GM21737 (cell line): ENCODE measurements at regions not wholly inside any gene's neighbourhood (a gene's known extent, or its start where the extent isn't known, plus 50 kb on each side); places are given as distances from the start of the nearest gene placed in this dataset.

Source experiments
- ATAC-seq: cut with Tn5 transposase; IDR thresholded peaks from one replicate; pipeline ENCODE4 v1.9.1; 2021; ENCODE audit warnings: mild to moderate bottlenecking, moderate library complexity; ENCODE audit not compliant: unreplicated experiment

DNA sequence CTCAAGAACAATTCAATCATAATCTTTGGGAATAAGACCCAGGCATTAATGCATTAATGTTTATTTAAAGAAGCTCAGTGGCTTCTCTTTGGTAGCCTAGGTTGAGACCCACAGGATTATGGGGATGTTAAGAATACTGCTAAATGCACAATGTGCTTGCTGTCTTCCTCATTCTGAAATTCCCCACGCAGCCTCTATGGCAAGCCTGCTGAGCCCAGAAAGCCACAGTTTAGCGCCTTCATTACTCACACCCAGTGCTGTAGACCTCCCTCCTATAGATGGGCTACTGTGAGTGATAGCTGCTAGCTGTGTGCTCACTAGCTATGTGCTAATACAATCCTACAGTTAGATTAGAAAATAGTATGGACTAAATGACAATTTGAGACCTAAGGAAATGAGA, 90.6 kb downstream of the TNFSF13B start:
- no peak for ATAC-seq

DNA sequence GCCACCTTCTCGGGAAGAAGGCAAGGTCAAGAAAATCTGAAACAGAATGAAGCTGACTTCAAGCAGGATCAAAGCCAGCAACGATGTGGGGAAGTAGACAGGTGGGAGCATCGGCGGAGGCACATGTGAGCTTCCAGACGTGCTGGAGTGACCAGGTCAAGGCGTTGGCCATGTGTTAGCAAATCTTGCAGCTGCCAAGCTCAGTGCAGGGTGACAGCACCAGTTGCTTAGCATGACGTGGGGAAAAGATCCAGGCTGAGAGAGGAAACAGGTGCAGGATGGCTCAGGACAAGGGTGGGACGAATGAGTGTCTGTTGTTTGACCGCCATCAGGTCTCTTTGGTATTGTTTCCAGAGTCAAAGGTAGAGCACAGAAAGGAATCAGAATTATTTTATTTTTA, 92.3 kb downstream of the TNFSF13B start:
- ATAC-seq: no peak

- ATAC-seq: no peak
Measured at GRCh38 chr13:108363666-108364065, 94.1 kb downstream of the TNFSF13B start.

- ATAC-seq: no peak
Measured at GRCh38 chr13:108365255-108365654, 95.7 kb downstream of the TNFSF13B start.

DNA sequence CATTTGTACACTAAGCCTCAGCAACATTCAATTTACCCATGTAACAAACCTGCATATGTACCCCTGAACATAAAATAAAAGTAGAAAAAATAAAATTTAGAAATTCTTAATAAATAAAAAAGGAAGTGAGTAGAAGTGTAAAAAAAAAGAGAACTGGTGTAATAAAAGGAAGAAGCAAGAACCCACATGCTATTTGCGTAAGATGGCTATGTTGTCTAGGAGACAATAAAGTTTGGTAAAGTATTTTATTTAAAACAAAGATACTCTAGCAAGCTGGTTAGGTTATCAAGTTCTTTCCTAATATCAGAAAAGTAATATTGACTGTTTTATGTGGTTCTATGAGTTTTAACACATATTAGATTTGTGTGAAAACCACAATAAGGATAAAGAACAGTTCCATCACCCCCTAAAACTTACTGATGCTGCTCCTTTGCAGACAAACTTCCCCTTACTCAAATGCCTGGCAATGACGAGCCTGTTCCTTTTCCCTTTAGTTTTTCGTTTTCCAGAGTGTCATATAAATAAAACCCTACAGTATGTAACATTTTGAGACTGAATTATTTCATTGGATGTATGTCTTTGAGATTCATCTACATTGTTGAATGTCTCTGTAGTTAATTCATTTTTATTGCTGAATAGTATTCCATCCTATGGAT, 98.9 kb downstream of the TNFSF13B start:
- ATAC-seq: no peak

DNA sequence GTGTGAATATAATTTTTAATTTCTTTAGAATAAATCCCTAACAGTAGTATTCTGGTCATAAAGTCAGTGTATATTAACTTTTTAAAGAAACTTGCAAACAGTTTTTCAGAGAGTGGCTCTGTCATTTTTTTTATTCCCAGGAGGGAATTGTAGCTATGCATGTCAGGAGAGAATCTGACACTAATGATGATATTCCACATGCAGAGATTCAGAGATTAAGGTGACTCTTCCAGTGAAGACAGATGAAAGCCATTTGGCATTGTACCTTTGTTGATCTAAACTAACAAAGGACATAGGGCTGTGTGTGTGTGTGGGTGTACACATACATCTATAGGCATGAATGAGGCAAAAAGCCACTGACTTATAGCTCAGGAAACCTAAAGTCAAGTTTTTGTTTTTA, 99.9 kb downstream of the TNFSF13B start:
- no peak for ATAC-seq

DNA sequence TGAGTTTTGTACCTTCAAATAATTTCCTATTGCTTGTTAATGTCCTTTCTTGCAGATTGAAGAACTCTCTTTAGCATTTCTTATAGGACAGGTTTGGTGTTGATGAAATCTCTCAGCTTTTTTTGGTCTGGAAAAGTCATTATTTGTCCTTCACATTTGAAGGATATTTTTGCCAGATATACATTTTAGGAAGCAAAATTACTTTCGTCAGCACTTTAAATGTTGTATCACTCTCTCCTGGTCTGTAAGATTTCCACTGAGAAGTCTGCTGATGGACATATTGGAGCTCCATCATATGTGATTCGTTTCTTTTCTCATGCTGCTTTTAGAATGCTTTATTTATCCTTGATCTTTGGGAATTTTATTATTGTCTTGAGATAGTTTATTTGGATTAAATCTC, 105.5 kb downstream of the TNFSF13B start:
- no peak for ATAC-seq

- no peak for ATAC-seq
Measured at GRCh38 chr13:108375772-108376171, 106.3 kb downstream of the TNFSF13B start.

DNA sequence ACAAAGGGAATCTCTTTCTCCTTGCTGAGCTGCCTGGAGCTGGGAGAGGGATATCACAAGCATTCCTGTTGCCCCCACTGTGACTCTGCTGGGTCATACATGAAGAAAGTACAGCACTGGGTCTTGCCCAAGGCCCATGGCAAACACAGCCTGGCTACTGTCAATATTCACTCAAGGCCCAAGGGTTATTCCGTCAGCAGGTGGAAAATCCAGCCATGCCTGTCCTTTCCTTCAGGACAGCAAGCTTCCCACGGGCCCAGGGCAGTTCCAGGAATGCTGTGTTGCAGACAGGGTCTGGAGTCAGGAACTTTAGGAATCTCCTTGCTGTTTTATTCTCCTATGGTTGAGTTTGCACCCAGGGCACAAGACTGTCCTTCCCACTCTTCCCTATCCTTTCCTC, 106.8 kb downstream of the TNFSF13B start:
- no peak for ATAC-seq

GRCh38 chr13:108377646-108378206, 108.2 kb downstream of the TNFSF13B start:
- ATAC-seq: no peak

DNA sequence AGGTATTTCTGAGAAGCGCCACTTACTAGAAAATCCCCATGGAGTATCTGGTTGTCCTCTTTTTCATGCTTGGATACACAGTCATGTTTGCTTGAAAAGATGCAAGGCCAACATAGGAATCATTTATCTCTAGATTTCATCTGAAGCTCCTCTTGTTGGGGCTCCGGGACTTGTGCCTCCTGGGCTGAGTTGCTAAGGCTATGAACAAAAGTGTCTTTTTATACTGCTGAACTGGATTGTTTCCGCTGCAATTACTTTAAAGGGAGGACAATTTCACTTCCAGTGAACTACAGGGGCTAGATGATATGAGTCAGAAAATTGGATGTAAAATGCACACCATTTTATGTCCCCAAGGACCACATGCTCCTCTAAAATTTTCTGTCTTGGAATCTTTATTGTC, 114.1 kb downstream of the TNFSF13B start:
- no peak for ATAC-seq

DNA sequence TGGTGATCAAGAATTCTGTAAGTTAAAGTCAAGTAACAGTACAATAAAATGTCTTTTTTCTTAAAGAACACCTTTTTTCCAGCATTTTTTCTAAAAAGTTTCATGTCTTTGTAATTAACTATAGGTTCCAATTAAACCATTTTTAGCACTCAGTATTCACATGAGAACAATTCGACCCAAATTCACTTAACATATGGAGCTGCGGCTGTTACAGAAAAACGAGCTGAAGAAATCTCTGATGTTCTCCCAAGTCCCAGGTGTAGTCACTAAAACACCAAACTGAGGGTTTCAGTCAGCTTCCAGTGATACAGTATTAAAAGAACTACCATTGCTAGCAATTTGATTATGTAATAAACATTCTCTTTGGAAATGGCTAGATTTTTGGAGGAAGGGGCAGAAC, 117.6 kb downstream of the TNFSF13B start:
- ATAC-seq: no peak

DNA sequence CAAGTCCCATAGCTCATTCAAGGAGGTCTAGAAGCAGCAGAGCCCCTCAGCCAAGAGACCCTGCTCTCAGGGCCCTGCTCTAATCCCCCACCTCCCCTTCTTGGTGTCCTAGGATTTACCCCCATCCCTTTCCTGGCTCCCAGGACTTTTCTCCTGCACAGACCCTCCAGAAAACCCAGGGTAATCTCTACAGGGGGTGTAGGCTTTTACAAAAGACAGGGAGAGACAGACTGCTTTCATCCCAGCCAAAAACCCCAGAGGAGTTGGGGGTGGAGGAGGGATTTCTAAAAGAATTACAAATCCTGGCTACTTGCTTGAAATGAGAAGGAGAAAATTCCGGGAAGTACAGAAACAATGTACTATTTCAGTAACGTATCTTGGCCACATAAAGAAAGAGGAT, 133.3 kb downstream of the TNFSF13B start:
- ATAC-seq: no peak

- peak; percentile 60 for ATAC-seq
Measured at GRCh38 chr13:108407495-108407894, 138.0 kb downstream of the TNFSF13B start.

DNA sequence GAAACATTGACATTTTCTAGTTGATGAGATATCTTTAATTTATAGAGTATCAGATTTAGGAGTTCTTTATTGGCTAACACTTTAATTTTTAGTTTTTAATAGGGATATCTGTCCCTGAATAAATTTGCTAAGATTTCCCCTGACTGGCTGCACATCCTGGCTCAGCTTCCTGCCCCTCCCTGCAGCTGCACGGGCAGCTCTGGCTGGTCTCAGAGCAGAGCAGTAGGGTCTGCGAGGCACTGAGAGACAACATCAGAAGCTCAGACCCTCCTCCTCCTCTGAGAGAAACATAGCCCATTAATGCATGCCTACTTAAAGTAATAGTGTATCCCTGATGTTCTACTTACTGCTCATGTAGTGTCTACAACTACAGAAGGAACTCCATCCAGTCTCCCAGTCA, 139.2 kb downstream of the TNFSF13B start:
- ATAC-seq: no peak

GRCh38 chr13:108409730-108410129, 140.2 kb downstream of the TNFSF13B start:
- ATAC-seq: no peak

DNA sequence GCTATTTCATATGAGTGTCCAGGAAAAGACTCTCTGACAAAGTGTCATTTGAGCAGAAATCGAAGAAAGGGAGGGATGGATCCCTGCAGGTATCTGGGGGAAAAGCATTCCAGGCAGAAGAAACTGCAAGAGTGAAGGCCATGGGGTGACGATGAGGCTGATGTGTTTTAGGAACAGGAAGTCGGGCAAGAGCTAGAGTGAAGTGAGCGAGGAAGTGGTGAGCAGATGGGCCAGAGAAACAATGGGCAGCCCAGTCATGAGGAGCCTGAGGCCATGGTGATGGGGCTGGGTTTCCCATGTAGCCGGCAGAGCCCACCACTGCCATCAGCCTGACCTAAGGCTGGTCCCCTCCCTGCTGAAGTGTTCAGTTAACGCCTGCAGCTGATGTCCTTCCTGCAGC, 150.2 kb downstream of the TNFSF13B start:
- ATAC-seq: no peak

DNA sequence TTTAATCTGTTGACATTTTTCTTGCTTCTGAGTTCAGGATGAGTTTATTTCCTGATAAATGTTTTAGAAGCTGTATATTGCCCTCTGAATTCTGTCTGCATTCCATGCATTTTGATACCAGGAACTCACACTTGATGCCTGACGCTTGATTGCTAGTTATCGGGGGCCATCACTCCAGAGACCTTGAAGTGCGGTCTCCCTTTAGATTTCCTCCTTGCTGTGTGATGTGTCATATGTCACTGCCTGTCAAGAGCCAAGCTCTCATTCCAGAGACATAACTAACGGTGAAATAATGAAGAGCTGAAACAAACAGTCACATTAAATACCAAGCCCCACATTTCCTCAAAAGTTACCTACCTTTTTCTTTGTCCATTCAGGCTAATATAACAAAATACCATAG, 155.5 kb downstream of the TNFSF13B start:
- ATAC-seq: no peak

DNA sequence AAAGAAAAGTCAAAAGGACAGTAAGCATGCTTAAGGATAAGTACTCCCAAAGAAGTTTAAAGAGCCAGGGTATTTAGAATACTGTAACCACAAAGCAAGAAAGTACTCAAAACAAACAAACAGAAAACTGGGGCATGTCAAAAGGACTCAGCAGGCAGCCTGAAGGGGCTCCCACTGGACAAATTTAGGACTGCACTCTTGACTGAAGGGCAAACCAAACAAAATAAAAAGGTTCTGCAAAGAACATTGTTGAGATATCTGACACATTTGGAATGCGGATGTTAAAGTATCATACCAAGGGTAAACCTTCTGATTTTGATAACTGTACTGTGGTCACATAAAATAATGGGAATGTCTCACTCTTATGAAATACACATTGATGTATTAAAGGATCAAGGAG, 157.4 kb downstream of the TNFSF13B start:
- ATAC-seq: no peak

DNA sequence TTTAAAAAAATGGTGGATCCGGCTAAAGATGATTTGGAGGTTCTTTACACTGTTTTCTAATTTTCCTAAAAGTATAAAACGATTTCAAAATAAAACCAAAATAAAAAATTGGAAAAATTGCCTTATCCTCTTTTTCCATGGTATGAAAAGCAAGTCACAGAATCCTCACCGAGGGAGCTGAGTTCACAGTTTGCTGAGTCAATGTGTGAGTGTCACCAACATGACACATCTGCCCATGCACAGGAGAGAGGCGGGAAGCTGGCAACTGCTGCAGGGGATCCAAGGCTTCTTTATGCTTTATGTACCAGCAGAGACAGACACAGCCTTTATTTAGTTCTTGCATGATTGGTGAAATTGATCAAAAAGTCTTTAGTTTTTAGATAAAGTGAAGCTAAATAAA, 157.8 kb downstream of the TNFSF13B start:
- ATAC-seq: no peak

DNA sequence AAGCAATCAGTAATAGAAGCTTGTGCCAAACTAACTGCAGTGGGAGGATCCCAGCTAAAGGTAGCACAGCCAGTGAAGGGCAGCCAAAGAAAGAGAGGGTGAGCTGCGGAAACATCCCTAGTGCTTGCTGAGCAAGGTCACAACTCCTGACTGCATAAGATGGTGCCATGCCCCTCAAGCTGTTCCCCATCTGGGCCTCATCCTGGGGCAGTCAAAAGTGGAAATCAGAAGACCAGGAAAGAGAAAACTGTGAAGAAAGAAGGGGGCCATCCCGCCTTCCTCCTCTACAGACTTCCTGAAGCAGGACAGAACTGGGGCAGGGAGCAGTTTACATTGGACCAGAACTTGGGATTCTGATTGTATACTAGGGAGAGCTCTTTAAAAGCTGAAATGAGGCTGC, 159.2 kb downstream of the TNFSF13B start:
- no peak for ATAC-seq

DNA sequence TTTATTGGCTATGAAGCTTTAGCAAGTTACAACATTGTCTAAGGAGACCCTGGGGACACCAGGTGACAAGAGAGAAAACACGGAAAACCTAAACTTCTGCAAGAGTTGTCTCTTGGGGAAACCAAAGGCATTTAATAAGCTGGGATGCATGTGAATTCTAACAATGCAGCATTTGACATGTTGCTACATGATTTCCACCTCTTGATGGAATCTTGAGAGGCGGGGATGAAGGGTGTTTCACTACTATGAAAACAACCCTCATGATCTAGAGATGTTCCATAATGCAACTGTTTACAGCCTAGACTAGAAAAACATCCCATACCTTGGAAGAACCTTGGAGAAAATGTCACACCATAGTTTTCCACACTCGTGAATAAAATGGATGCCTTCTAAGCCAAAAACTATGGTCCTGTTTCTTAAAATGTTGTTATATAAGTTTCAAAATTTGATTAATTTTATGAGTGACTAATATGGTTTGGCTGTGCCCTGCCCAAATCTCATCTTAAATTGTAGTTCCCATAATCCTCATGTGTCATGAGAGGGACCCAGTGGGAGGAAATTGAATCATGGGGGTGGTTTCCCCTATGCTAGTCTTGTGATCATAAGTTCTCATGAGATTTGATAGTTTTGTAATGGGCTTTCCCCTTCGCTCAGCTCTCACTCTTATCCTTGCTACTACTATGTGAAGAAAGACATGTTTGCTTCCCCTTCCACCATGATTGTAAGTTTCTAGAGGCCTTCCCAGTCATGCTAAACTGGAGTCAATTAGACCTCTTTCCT, 164.6 kb downstream of the TNFSF13B start:
- ATAC-seq: no peak
